HEK293 (cell line): ENCODE measurements at regions not wholly inside any gene's neighbourhood (a gene's known extent, or its start where the extent isn't known, plus 50 kb on each side); places are given as distances from the start of the nearest gene placed in this dataset.
A peak's percentile ranks its signal among the peaks of the same experiment; 100 is the strongest.

Experiments used
- CTCF ChIA-PET: fragments of 350-600 bp; formaldehyde crosslinking; extraction: SDS; loops from one replicate; lab custom pipeline; 2021; ENCODE audit warnings: antibody characterized with exemption; lab: Yijun Ruan, JAX
- POLR2A ChIA-PET: fragments of 300-600 bp; formaldehyde crosslinking; extraction: SDS; loops from one replicate; lab custom pipeline; 2020; ENCODE audit warnings: antibody characterized with exemption, inconsistent platforms; lab: Yijun Ruan, JAX
- H3K27ac ChIP-seq: fragments of 200-500 bp; sonication (Bioruptor generic); 2 replicates; pipeline ENCODE4 v1.5.1; 2014; ENCODE audit warnings: low read depth, low read length, control low read depth, inconsistent platforms; ENCODE audit errors: extremely low read depth
- H3K36me3 ChIP-seq, 2 experiments: fragments of 200-500 bp in 1 of 2; sonication (Bioruptor generic) in 1 of 2; 1 replicate in 1 of 2; 2 replicates in 1 of 2; pipeline ENCODE4 v1.5.1; 2014 to 2017; ENCODE audit warnings: inconsistent platforms in 2 of 2, low read length in 2 of 2; ENCODE audit not compliant: control insufficient read depth in 2 of 2, insufficient read depth in 1 of 2
- H3K4me1 ChIP-seq: fragments of 200-500 bp; sonication (Bioruptor generic); 2 replicates; pipeline ENCODE4 v1.5.1; 2014; ENCODE audit warnings: mild to moderate bottlenecking, low read length, inconsistent platforms; ENCODE audit not compliant: control insufficient read depth, insufficient read depth
- H3K4me3 ChIP-seq: 2 replicates; pipeline ENCODE4 v1.5.1; 2011; ENCODE audit warnings: low read depth, mild to moderate bottlenecking, control low read depth, low read length, moderate library complexity
- H3K9me3 ChIP-seq: fragments of 200-500 bp; sonication (Bioruptor generic); 2 replicates; pipeline ENCODE4 v1.5.1; 2014; ENCODE audit warnings: low read depth, low read length, inconsistent platforms; ENCODE audit not compliant: control insufficient read depth, insufficient read depth
- SALL2 ChIP-seq: fragments of 450-650 bp; formaldehyde crosslinking; IDR thresholded peaks from 2 replicates; pipeline ENCODE4 v1.5.0; 2017; ENCODE audit warnings: missing biosample characterization, mild to moderate bottlenecking, missing genetic modification characterization, borderline replicate concordance
- ZFP69B ChIP-seq: fragments of 450-650 bp; formaldehyde crosslinking; IDR thresholded peaks from 2 replicates; pipeline ENCODE4 v1.5.1; 2016; ENCODE audit warnings: missing biosample characterization, missing genetic modification characterization
- ZNF133 ChIP-seq: fragments of 450-650 bp; formaldehyde crosslinking; IDR thresholded peaks from 2 replicates; pipeline ENCODE4 v1.5.1; 2016; ENCODE audit warnings: missing biosample characterization, missing genetic modification characterization
- ZNF140 ChIP-seq: fragments of 450-650 bp; formaldehyde crosslinking; IDR thresholded peaks from 2 replicates; pipeline ENCODE4 v1.5.1; 2016; ENCODE audit warnings: missing biosample characterization, missing genetic modification characterization
- ZNF146 ChIP-seq: fragments of 450-650 bp; formaldehyde crosslinking; IDR thresholded peaks from 2 replicates; pipeline ENCODE4 v1.5.1; 2016; ENCODE audit warnings: missing biosample characterization, missing genetic modification characterization
- ZNF2 ChIP-seq: fragments of 450-650 bp; formaldehyde crosslinking; IDR thresholded peaks from 2 replicates; pipeline ENCODE4 v1.5.1; 2016; ENCODE audit warnings: missing biosample characterization, missing genetic modification characterization
- ZNF211 ChIP-seq: fragments of 450-650 bp; formaldehyde crosslinking; IDR thresholded peaks from 2 replicates; pipeline ENCODE4 v1.5.1; 2016; ENCODE audit warnings: low read depth, missing biosample characterization, missing genetic modification characterization
- ZNF274 ChIP-seq, 2 experiments: fragments of 200-500 bp in 1 of 2; fragments of 450-650 bp in 1 of 2; sonication (Bioruptor generic) in 1 of 2; formaldehyde crosslinking in 1 of 2; IDR thresholded peaks; 2 replicates each; pipeline versions ENCODE4 v1.5.1 to v1.6.1; 2014 to 2016; ENCODE audit warnings: borderline replicate concordance in 1 of 2, inconsistent platforms in 1 of 2, low read length in 1 of 2, missing biosample characterization in 1 of 2, missing genetic modification characterization in 1 of 2
- ZNF341 ChIP-seq: fragments of 450-650 bp; formaldehyde crosslinking; IDR thresholded peaks from 2 replicates; pipeline ENCODE4; 2016; ENCODE audit warnings: low read depth, missing biosample characterization, missing genetic modification characterization
- ZNF354C ChIP-seq: fragments of 450-650 bp; formaldehyde crosslinking; IDR thresholded peaks from 2 replicates; pipeline ENCODE4 v1.5.1; 2016; ENCODE audit warnings: missing biosample characterization, missing genetic modification characterization, low read depth, borderline replicate concordance
- ZNF423 ChIP-seq: fragments of 450-650 bp; formaldehyde crosslinking; IDR thresholded peaks from 2 replicates; pipeline ENCODE4 v1.5.1; 2016; ENCODE audit warnings: missing biosample characterization, missing genetic modification characterization
- ZNF473 ChIP-seq: fragments of 450-650 bp; formaldehyde crosslinking; IDR thresholded peaks from 2 replicates; pipeline ENCODE4 v1.5.1; 2017; ENCODE audit warnings: missing biosample characterization, missing genetic modification characterization
- ZNF48 ChIP-seq: fragments of 450-650 bp; formaldehyde crosslinking; IDR thresholded peaks from 2 replicates; pipeline ENCODE4 v1.5.1; 2016; ENCODE audit warnings: missing biosample characterization, missing genetic modification characterization
- ZNF501 ChIP-seq: fragments of 450-650 bp; formaldehyde crosslinking; IDR thresholded peaks from 2 replicates; pipeline ENCODE4 v1.5.1; 2016; ENCODE audit warnings: missing biosample characterization, missing genetic modification characterization
- ZNF510 ChIP-seq: fragments of 450-650 bp; formaldehyde crosslinking; IDR thresholded peaks from 2 replicates; pipeline ENCODE4 v1.5.1; 2018; ENCODE audit warnings: mild to moderate bottlenecking, missing genetic modification characterization, missing biosample characterization; ENCODE audit not compliant: insufficient replicate concordance
- ZNF585B ChIP-seq: fragments of 450-650 bp; formaldehyde crosslinking; IDR thresholded peaks from 2 replicates; pipeline ENCODE4 v1.5.1; 2016; ENCODE audit warnings: missing biosample characterization, missing genetic modification characterization
- ZNF837 ChIP-seq: fragments of 450-650 bp; formaldehyde crosslinking; IDR thresholded peaks from 2 replicates; pipeline ENCODE4 v1.5.1; 2016; ENCODE audit warnings: missing biosample characterization, missing genetic modification characterization
- TF ChIP-seq, protein P1 (sequence below): fragments of 450-650 bp; formaldehyde crosslinking; IDR thresholded peaks from 2 replicates; pipeline ENCODE4 v1.5.1; 2017; ENCODE audit warnings: missing biosample characterization, missing genetic modification characterization
- TF ChIP-seq, protein P2 (sequence below): fragments of 450-650 bp; formaldehyde crosslinking; IDR thresholded peaks from 2 replicates; pipeline ENCODE4 v1.5.1; 2016; ENCODE audit warnings: missing biosample characterization, missing genetic modification characterization, low read depth
- TF ChIP-seq, protein P3 (sequence below): fragments of 450-650 bp; formaldehyde crosslinking; IDR thresholded peaks from 2 replicates; pipeline ENCODE4 v1.5.1; 2016; ENCODE audit warnings: missing biosample characterization, missing genetic modification characterization, borderline replicate concordance
- TF ChIP-seq, protein P4 (sequence below): fragments of 450-650 bp; formaldehyde crosslinking; IDR thresholded peaks from 2 replicates; pipeline ENCODE4 v1.5.1; 2017; ENCODE audit warnings: missing biosample characterization, missing genetic modification characterization

DNA sequence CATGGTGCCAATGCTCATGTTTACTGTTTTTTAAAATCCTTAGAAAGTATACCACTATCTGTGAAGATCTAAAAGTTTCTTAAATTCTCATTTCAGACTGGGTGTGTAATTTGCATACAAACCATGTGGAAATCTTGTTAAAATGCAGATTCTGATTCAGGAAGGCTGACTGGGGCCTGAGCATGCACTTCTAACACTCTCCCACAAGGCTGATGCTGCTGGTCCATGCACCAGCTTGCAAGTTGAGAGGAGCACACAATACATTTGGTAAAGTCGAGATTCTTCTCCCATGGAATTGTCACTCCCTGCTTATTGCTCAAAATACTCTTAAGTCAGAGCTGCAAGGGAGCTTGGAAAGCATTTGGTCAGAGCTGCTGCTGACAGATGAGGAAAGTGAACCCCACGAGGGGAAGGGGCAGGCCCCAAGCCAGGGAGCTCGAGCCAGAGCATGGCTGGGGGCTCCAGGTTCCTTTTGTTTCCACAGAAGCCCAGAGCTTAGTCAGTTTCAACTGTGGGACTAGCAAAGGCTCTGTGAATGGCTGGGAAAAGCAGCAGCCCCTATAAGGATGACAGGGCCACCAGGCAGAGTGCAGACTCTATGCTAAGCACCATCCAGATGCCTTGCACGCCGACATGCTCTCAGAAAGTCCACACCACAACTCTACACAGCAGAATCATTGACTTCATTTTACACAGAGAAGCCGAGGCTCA, 93.5 kb upstream of the HAND1 start:
- no peaks in the 10 kb centered on the region for H3K36me3 ChIP-seq
- no peak overlapping the region for H3K27ac ChIP-seq
- POLR2A ChIA-PET, result no interaction called here
- no peak overlapping the region for H3K4me3 ChIP-seq
- TF ChIP-seq ZNF211 (tag by site-specific recombination) (no peak), ZNF2 (no peak), ZNF473 (tag by site-specific recombination) (no peak), ZNF837 (tag by site-specific recombination) (no peak), ZNF274 (IDR thresholded peaks at IDR 0.05; ENCODE audit: low read length) (no peak), ZNF274 (tag by site-specific recombination; IDR thresholded peaks at IDR 0.05; ENCODE audit: borderline replicate concordance) (no peak), ZNF510 (tag by site-specific recombination) (no peak), ZNF341 (no peak), ZNF501 (tag by site-specific recombination) (no peak), ZFP69B (tag by site-specific recombination) (no peak), SALL2 (tag by site-specific recombination) (no peak), ZNF423 (tag by site-specific recombination) (no peak), ZNF48 (tag by site-specific recombination) (no peak), ZNF354C (tag by site-specific recombination) (no peak), ZNF585B (tag by site-specific recombination) (no peak)
- TF ChIP-seq, protein P1, sequence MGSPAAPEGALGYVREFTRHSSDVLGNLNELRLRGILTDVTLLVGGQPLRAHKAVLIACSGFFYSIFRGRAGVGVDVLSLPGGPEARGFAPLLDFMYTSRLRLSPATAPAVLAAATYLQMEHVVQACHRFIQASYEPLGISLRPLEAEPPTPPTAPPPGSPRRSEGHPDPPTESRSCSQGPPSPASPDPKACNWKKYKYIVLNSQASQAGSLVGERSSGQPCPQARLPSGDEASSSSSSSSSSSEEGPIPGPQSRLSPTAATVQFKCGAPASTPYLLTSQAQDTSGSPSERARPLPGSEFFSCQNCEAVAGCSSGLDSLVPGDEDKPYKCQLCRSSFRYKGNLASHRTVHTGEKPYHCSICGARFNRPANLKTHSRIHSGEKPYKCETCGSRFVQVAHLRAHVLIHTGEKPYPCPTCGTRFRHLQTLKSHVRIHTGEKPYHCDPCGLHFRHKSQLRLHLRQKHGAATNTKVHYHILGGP (tag by site-specific recombination), result no peak
- no peaks in the 10 kb centered on the region for H3K4me1 ChIP-seq
- CTCF ChIA-PET, result interaction anchor here (0.5 to 1.6 kb wide), 3 partner anchors 15 to 104 kb away, joined by 3 to 7 read pairs (median 6); no protein-coding TSS in a partner anchor
- no peaks in the 10 kb centered on the region for H3K9me3 ChIP-seq

DNA sequence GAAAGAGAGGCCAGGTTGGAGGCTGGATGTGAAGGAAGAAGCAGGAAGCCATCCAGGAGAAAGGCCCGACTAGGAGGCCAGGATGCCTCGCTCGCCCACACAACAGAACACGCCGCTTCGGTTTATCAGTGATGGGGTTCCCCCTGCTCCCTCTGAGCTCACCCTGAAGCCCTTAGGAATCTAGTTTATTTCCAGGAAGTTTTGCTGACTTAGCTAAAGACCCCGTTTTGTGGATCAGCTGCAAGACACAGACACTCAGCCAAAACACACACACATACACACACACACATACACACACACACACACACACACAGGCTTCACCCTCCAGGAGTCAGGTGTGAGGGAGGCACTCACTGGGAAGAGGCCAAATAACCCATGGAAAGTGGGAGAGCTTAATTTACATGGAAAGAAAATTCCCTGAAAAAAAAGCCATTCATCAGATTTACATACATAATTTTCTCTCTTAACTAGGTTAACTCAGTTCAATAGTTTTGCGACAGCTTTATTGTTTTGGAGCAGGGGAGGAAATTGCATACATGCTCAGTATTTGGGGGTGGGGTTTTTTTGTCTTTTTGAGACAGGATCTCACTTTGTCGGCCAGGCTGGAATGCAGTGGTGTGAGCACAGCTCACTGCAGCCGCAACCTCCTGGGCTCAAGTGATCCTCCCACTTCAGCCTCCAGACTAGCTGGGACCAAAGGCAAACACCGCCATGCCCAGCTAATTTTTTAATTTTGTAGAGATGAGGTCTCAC, 92.7 kb upstream of the HAND1 start:
- ChIA-PET POLR2A (no interaction called here), CTCF (interaction anchor here (0.7 to 1.6 kb wide), 4 partner anchors 39 to 103 kb away, joined by 3 to 7 read pairs (median 4); no protein-coding TSS in a partner anchor)
- H3K36me3 ChIP-seq, result no peaks in the 10 kb centered on the region
- no peaks in the 10 kb centered on the region for H3K9me3 ChIP-seq
- no peaks in the 10 kb centered on the region for H3K4me1 ChIP-seq
- TF ChIP-seq, protein P2, sequence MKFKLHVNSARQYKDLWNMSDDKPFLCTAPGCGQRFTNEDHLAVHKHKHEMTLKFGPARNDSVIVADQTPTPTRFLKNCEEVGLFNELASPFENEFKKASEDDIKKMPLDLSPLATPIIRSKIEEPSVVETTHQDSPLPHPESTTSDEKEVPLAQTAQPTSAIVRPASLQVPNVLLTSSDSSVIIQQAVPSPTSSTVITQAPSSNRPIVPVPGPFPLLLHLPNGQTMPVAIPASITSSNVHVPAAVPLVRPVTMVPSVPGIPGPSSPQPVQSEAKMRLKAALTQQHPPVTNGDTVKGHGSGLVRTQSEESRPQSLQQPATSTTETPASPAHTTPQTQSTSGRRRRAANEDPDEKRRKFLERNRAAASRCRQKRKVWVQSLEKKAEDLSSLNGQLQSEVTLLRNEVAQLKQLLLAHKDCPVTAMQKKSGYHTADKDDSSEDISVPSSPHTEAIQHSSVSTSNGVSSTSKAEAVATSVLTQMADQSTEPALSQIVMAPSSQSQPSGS (tag by site-specific recombination), result no peak
- TF ChIP-seq ZNF133 (no peak), ZNF473 (tag by site-specific recombination) (no peak), ZNF146 (no peak), ZNF140 (no peak)
- TF ChIP-seq, protein P3, sequence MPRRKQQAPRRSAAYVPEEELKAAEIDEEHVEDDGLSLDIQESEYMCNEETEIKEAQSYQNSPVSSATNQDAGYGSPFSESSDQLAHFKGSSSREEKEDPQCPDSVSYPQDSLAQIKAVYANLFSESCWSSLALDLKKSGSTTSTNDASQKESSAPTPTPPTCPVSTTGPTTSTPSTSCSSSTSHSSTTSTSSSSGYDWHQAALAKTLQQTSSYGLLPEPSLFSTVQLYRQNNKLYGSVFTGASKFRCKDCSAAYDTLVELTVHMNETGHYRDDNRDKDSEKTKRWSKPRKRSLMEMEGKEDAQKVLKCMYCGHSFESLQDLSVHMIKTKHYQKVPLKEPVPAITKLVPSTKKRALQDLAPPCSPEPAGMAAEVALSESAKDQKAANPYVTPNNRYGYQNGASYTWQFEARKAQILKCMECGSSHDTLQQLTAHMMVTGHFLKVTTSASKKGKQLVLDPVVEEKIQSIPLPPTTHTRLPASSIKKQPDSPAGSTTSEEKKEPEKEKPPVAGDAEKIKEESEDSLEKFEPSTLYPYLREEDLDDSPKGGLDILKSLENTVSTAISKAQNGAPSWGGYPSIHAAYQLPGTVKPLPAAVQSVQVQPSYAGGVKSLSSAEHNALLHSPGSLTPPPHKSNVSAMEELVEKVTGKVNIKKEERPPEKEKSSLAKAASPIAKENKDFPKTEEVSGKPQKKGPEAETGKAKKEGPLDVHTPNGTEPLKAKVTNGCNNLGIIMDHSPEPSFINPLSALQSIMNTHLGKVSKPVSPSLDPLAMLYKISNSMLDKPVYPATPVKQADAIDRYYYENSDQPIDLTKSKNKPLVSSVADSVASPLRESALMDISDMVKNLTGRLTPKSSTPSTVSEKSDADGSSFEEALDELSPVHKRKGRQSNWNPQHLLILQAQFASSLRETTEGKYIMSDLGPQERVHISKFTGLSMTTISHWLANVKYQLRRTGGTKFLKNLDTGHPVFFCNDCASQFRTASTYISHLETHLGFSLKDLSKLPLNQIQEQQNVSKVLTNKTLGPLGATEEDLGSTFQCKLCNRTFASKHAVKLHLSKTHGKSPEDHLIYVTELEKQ, result no peak
- TF ChIP-seq, protein P4, sequence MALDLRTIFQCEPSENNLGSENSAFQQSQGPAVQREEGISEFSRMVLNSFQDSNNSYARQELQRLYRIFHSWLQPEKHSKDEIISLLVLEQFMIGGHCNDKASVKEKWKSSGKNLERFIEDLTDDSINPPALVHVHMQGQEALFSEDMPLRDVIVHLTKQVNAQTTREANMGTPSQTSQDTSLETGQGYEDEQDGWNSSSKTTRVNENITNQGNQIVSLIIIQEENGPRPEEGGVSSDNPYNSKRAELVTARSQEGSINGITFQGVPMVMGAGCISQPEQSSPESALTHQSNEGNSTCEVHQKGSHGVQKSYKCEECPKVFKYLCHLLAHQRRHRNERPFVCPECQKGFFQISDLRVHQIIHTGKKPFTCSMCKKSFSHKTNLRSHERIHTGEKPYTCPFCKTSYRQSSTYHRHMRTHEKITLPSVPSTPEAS, result peak; percentile 82
- no peak overlapping the region for H3K4me3 ChIP-seq
- H3K27ac ChIP-seq, result no peak overlapping the region
